K562 (cell line): ENCODE measurements at regions not wholly inside any gene's neighbourhood (a gene's known extent, or its start where the extent isn't known, plus 50 kb on each side); places are given as distances from the start of the nearest gene placed in this dataset.

Experiments used
- BRCA1 ChIP-seq, 2 experiments: fragments of 450-650 bp in 1 of 2; sonication (generic) in 1 of 2; formaldehyde crosslinking in 1 of 2; IDR thresholded peaks; 2 replicates each; pipeline versions ENCODE4 v1.5.0 to v1.6.1; 2017 to 2020; ENCODE audit warnings: mild to moderate bottlenecking in 1 of 2, missing genetic modification reagents in 1 of 2
- CTCF ChIP-seq, 3 experiments: IDR thresholded peaks in 2 of 3; conservative IDR thresholded peaks in 1 of 3; 2 replicates each; pipeline ENCODE4 v1.5.1; 2011 to 2012; ENCODE audit warnings: low read length in 3 of 3, mild to moderate bottlenecking in 3 of 3, control low read depth in 2 of 3, improper control_type of control experiment in 1 of 3, inconsistent platforms in 1 of 3, low read depth in 1 of 3, mixed read lengths in 1 of 3, moderate library complexity in 1 of 3; ENCODE audit not compliant: insufficient read depth in 2 of 3
- ZNF274 ChIP-seq: IDR thresholded peaks from 2 replicates; pipeline ENCODE4 v1.6.1; 2011; ENCODE audit warnings: low read depth, mild to moderate bottlenecking, low read length, moderate library complexity, borderline replicate concordance
- TF ChIP-seq, protein P1 (sequence below): sonication (generic); formaldehyde crosslinking; IDR thresholded peaks from 2 replicates; pipeline ENCODE4 v1.8.1; 2023; ENCODE audit warnings: mild to moderate bottlenecking, missing genetic modification reagents

GRCh38 chr4:18736551-18736950 lies 715.0 kb upstream of the LCORL start:
- no peak for TF ChIP-seq ZNF274
- no peak for TF ChIP-seq BRCA1 (IDR thresholded peaks at IDR 0.05)
- no peak for TF ChIP-seq BRCA1 (CRISPR knock-in tag; IDR thresholded peaks at IDR 0.05)
- TF ChIP-seq CTCF (IDR thresholded peaks at IDR 0.05 in 2 of 3, conservative IDR thresholded peaks at IDR 0.05 in 1 of 3; ENCODE audit: insufficient read depth in 2 of 3, low read depth in 1 of 3, low read length in 3 of 3) = no peak
- TF ChIP-seq, protein P1, sequence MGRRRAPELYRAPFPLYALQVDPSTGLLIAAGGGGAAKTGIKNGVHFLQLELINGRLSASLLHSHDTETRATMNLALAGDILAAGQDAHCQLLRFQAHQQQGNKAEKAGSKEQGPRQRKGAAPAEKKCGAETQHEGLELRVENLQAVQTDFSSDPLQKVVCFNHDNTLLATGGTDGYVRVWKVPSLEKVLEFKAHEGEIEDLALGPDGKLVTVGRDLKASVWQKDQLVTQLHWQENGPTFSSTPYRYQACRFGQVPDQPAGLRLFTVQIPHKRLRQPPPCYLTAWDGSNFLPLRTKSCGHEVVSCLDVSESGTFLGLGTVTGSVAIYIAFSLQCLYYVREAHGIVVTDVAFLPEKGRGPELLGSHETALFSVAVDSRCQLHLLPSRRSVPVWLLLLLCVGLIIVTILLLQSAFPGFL (CRISPR knock-in tag) = no peak
